HG03280 (cell line): ENCODE measurements at regions not wholly inside any gene's neighbourhood (a gene's known extent, or its start where the extent isn't known, plus 50 kb on each side); places are given as distances from the start of the nearest gene placed in this dataset.
"Not testable (repeated sequence)": the region's sequence is repeated elsewhere in the genome, so short reads cannot be mapped to it uniquely, and the experiment has no call there.

Source experiments
- ATAC-seq: cut with Tn5 transposase; IDR thresholded peaks from one replicate; pipeline ENCODE4 v1.9.1; 2021; ENCODE audit warnings: mild to moderate bottlenecking, moderate library complexity; ENCODE audit not compliant: unreplicated experiment

DNA sequence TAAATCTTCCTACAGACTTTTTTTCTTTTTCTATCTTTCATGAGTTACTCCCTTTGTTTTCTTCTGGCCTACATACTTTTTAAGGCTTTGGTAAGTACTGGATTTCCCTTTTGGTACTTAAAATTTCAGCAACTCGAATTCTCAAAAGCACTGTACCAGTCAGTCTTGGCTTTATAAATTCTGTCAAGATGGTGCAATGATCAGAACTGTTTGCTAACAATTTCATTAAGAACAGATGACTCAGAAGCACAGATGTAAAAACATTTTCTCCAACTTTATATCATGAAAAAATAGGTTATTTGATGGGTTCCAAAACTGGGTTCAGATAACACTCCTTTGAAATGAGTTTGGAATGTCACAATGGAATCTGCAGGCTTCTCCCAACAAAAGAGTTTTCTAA lies 1961.8 kb upstream of the FLRT2 start:
- ATAC-seq: no peak

DNA sequence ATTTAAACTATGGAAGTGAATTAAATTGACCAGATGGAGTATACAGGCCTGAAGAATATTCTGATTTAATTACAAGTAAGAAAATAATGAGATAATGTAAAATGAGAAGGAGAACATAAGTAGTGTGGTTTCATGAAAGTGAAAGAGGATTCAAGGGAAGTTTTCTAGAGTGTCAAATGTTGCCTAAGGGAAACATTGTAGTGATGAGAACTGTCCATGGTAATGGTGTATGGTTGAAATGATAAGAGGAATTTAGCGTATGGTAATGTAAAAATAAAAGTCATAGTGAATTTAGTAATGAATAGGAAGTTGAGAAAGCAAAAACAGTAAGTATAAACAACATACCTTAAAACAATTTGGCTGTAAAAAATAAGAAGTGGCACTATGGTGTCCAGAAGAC lies 1954.6 kb upstream of the FLRT2 start:
- no peak for ATAC-seq

DNA sequence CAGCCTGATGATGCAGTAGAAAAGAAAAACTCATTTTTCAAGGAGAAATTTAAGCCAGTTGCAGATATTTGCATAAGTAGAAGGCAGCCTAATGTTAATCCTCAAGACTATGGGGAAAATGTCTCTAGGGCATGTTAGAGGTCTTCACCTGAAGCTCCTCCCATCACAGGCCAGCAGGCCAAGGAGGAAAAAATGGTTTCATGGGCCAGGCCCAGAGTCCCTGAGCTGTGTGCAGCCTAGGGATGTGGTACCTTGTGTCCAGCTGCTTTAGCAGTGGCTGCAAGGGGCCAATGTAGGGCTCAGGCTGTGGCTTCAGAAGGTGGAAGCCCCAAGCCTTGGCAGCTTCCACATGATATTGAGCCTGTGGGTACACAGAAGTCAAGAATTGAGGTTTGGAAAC lies 1946.7 kb upstream of the FLRT2 start:
- no peak for ATAC-seq

DNA sequence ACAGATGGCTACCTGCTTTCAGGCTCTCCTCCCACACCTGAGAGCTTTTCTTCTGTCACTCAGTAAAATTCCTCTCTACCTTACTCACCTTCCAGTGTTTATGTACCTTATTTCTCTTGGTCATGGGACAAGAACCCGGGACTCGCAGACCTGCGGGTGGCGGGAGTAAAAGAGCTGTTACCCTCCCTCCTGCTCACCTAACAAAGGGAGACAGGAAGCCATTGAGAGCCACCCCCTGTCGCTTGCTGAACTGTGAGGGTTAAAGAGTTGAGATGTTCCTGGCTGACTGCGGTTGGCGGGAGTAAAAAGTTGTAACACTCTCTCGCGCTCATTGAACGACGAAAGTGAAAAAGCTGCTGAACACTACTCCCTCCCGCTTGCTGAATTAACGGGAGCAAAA lies 1935.1 kb upstream of the FLRT2 start:
- ATAC-seq: no peak

DNA sequence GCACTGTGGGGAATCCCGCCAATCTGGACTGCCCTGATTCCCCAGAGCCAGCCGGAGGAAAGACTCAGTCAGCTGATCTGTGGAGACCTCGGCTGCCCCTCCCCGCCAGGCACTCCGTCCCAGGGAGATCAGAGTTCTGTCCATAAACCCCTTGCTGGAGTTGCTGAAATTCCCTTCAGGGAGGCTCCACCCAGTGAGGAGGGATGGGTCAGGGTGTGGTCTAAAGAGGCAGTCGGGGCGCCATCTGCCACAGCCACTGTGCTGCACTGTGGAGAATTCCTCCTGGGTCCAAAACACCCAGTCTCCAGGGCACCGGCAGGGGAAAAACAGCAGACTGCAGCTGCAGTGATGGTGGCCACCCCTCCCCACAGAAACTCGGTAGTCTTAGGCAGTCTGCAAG lies 1922.3 kb upstream of the FLRT2 start:
- ATAC-seq: no peak

DNA sequence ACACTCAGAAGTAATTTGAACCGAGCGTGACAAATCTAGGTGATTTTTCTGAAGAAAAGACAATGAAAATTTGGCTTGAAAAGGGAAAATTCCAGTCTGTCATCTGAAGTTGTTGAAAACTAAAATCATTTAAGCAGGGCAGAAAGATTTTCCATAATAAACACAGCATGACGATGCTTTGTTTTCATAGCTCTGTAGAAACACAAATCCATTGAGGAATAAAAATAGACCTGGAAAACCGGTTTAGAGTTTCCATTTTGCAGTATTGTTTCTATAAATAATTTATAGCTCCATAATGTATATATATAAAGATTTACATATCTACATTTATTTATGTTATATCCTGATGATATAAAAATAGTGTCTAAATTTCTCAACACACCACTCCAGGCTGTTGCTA lies 1918.5 kb upstream of the FLRT2 start:
- no peak for ATAC-seq

DNA sequence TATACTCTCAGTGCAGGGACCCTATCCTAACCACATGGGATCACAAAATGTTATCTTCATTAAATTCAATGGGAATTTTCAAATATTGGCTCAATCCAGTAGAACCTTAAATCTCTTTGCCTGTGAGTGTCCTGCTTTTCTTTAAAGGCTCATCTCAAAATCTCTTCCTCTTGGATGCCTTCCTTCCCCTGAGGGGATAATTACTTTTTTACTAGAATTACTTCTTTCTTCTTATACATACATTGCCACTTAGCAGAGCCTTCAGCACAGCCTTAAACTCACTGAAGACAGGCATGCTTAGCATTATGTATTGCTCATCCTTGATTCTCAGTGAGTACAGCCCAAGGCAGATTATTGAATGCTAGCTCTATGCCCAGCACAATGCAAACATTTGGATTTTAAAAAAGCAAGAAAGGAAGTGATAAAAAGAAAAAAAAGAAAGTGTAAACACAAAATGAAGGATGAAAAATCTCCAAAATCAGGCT lies 1918.0 kb upstream of the FLRT2 start:
- no peak for ATAC-seq

DNA sequence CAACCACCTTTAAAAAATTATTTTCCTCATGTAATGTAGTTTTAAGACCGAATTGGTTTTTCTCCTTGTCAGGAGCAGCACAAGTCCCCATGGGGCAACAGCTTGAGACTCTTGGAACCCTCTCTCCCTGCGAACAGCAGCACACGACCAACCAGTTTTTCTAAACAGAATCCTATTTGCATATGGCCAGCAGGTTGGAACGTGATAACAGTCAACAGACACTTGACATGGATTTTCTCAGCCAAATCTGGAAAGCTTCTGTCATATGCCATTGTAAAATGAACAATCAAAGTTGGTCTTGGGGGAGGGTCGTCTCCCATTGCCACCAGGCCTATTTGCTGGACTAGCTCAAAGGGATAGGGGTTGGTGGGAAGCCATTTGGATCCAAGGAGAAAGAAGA lies 1915.0 kb upstream of the FLRT2 start:
- ATAC-seq: no peak

DNA sequence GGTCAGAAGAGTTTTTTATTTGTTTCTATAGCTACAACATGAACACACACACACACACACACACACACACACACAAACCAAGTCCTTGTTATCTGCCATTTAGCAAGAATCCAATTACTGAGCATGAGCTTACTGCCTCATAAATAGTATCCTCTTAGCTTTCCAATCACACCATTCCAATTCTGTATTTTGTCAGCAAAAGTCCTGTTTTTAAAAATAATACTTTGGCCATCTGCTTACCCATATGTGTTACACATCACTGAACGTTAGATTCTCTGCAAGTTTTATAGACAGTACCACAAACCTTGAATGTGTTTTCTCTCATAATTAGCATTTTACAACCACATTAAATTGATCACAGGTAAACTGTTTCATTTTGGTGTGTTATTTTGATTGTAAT lies 1905.4 kb upstream of the FLRT2 start:
- ATAC-seq: no peak

DNA sequence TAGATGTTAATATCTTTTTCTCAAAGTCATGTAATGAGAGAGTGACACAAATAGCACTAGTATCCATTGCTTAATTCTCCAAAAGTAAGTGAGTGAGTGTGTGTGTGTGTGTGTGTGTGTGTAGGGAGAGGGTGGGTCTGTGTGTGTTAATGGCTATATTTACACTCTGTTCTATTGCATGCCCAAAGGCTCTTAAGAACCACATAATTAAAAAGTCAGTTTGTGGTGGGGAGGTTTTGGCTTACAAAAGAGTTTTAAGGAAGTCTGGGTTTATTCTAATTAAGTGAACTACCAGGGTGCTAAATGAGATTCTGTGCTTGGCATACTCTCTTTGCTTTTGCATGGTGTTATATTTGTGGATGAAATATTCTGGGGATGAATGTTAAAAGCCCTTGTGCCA lies 1897.6 kb upstream of the FLRT2 start:
- ATAC-seq: no peak

DNA sequence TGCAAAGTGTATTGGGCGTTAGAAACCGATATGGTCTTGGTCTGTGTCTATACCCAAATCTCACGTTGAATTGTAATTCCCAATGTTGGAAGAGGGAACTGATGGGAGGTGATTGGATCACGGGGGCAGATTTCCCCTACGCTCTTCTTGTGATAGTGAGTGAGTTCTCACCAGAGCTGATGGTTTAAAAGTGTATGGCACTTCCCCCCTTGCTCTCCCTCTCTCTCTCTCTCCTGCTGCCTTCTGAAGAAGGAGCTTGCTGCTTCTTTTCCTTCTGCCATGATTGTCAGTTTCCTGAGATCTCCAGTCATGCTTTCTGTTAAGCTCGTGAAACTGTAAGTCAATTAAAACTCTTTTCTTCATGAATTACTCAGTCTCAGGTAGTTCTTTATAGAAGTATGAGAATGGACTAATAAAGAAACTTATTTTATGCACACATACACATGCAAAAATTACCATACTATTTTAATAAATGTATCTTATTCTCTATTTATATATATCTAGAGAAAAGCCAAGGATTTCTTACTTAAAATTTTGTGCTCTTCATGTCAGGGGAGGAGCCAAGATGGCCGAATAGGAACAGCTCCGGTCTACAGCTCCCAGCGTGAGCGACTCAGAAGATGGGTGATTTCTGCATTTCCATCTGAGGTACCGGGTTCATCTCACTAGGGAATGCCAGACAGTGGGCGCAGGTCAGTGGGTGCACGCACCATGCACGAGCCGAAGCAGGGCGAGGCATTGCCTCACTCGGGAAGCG lies 1891.0 kb upstream of the FLRT2 start:
- no peak for ATAC-seq

DNA sequence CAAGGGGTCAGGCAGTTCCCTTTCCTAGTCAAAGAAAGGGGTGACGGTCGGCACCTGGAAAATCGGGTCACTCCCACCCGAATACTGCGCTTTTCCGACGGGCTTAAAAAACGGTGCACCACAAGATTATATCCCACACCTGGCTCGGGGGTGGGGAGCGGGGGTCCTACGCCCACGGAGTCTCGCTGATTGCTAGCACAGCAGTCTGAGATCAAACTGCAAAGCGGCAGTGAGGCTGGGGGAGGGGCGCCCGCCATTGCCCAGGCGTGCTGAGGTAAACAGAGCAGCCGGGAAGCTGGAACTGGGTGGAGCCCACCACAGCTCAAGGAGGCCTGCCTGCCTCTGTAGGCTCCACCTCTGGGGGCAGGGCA lies 1890.5 kb upstream of the FLRT2 start:
- not testable (repeated sequence) for ATAC-seq

DNA sequence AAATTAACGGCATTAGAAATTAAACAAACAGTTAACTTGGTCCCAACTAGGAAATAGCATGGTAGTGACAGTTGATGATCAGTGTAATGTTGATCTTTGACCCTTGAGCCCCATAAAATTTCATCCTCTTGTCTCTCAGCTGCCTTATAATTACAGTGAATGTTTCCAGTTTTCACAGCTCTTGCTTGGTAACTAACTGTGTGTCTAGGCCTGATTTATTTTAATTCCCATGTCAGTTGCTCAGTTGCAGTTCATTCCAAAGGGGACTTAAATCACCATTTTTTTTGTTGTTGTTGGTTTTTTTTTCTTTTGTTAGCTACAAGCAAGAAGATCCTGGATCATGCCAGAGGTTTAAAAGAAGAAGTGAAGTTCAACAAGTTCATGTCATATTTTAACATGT lies 1883.7 kb upstream of the FLRT2 start:
- no peak for ATAC-seq

DNA sequence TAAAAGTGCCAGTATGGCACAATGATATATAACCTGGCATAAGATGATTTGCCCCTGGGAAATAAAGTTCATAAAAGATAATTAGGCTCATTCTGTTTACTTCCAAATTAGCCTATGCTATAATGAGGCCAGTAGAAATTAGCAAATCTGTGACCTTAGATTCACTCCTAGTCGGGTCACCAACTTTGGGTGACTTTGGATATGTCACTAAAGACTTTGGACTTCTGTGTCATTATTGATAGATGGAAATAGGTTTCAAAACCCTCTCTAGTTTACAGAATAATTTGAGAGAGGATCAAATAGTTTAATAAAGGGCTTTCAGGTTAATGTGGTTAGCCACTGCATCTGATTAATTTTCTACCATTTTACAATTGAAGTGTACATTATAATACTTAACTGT lies 1869.3 kb upstream of the FLRT2 start:
- no peak for ATAC-seq

DNA sequence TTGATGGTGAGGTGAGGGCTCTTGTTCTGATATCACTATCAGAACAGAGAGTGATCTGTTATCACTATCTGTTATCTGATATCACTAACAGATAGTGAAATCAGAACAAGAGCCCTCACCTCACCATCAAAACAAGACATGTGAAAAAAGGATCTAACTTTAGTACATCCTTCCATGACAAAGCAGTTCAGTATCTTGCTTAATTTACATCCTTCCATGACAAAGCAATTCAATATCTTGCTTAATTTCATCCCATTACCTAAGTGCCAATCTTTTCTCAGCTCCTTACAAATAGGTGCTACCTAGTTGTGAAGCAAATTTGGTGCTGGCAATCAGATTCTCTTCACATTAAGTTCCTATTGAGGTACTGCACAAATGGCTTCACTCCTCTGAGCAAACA lies 1865.6 kb upstream of the FLRT2 start:
- no peak for ATAC-seq

DNA sequence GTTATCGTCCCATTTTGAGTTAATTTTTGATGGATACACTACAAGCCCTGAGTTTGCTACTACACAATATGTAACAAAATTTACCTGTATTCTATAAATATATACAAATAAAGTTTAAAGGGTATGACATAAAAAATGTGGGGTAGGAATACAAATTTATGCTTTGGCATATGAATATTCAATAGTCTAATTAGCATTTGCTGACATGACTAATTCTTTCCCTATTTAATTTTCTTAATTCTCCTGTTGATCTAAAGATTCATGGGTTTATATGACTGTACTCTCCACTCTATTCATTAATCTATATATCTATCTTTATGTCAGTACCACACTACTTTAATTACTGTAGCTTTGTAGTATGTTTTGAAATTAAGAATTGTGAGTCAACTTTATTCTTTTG lies 1840.7 kb upstream of the FLRT2 start:
- no peak for ATAC-seq

DNA sequence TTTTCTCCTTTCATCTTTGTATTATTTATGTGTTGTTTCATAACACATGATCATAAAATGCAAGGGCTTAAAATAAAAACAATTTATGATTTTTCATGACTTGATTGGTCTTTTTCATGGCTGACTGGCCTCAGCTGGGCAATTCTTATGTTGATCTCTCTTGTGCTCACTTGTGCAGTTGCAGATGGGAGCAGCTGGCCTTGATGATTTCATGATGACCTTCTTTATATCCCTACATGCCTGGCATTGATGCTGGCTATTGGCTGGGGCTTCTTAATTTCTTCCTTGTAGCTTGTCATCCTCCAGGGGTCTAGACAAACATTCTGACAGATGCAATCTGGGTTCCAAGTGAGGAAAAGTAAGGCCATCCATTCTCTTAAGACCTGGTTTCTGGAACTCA lies 1832.8 kb upstream of the FLRT2 start:
- no peak for ATAC-seq

DNA sequence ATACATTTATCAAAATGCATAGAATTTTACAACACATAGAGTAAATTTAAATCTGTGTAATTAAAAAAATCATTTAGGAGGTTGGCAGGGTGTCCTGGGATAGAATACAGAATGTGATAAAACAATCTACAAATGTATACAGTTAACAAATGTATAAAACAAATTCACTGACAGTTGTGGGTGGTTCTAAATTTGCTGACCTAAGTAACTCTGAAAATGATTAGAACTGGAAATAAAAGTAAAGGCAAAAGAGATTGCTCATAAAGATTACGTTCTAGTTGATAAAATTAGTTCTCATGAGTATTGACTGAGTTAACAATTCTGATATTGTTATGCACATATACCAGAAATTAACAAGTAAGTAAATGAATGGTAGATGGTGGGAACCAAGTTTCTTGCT lies 1827.3 kb upstream of the FLRT2 start:
- no peak for ATAC-seq

DNA sequence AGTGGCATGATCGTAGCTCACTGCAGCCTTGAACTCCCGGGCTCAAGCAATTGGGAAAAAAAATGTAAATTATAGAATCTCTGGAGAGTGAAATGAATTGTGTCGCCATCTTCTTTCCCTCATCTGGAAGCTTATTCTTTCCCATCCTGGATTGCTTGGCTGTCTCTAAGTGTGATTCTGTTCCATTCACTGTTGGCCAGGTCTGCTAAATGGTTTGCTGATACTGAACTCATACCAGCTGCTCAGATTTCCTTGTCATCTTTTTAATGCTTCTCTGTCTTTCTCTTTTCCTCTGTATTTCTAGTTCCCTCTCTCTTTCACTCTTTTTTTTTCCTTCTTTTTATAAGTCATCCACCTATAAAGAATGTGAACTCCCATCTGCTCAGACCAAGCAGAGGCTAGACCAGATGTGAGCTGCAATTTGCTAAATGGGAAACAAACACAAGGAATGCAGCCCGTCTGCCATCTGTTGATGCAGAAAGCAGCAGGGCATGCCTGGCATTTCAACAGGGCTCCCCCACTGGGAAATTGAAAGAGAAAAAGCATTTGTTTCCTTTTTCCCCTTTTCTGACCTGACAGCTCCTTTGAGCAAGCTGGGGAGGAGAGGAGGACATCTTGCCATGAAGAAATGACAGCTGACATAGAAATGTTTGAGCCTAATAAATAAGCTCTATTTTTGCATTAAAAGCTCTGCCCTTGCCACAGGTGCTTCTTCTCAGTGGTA lies 1823.6 kb upstream of the FLRT2 start:
- no peak for ATAC-seq

DNA sequence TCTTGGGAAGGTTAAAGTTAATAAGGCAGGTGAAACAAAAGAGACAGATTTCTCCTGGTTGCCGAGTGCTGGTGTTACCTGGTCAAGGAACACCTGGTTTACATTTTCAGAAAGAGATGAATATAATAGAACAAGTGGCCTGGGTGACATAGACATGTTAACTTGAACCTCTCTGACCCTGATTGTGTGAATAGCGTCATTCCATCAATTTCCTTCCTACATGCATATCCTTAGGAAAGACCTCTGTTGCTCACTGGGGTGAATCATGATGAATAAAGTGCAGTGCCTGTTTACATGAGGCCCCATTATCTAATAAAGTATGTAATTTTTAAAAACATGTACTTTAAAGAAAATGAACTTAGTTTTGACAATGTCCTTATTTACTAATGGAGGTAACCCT lies 1822.9 kb upstream of the FLRT2 start:
- no peak for ATAC-seq

DNA sequence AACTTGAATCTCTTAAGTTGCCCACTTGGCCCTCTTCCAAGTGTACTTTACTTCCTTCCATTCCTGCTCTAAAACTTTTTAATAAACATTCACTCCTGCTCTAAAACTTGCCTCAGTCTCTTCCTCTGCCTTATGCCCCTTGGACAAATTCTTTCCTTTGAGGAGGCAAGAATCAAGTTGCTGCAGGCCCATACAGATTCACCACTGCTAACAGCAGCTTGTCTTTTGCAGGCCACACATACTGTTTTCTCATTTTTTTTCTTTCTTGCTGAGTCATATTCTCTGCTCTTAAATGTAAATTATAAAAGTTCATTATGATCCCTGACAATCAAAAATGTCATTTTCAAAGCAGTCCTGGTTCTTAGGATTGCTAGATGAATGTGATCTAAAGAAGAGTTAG lies 1820.8 kb upstream of the FLRT2 start:
- ATAC-seq: no peak

DNA sequence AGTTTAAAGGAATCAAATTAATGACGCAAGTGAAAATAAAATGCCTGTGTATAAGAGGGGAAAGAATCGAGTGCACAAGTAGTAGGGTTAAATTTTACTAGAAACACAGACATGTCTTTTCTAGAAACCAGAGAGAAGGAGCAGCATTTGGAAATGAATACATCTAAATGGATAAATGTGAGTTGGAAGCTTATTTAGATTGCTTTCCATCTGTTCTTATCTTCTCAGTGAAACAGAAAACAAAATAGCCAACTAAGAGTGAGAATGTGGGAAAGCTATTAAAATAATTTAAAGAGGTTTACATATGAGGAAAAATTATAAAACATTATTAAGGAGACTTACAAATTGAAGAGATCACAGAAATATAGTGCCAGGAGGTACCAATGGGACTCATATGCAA lies 1818.9 kb upstream of the FLRT2 start:
- ATAC-seq: no peak
